Panc1 (cell line): ENCODE measurements at regions not wholly inside any gene's neighbourhood (a gene's known extent, or its start where the extent isn't known, plus 50 kb on each side); places are given as distances from the start of the nearest gene placed in this dataset.

Experiments
- ATAC-seq: fragments of 200-7000 bp; cut with Tn5 transposase; 2 replicates; pipeline ENCODE4 v1.9.1; 2020; ENCODE audit warnings: mild to moderate bottlenecking, moderate library complexity
- BruUV-seq: library from RNA; stranded (reverse); fragments of 400-500 nt; replicated peaks from 2 replicates; lab custom pipeline; 2021; lab: Mats Ljungman, UMichigan
- CTCF ChIA-PET: fragments of 300-600 bp; sonication (Branson Sonifier 250); formaldehyde crosslinking; loops from one replicate; lab custom pipeline; 2022; ENCODE audit warnings: antibody characterized with exemption; lab: Charles Lee
- POLR2A ChIA-PET: fragments of 300-600 bp; sonication (Branson Sonifier 250); formaldehyde crosslinking; loops from one replicate; lab custom pipeline; 2022; ENCODE audit warnings: antibody characterized with exemption; lab: Charles Lee
- DNase-seq: peaks from one replicate; pipeline ENCODE4 v3.0.0-alpha.2; 2010; ENCODE audit warnings: low read depth, low spot score
- H3K27ac ChIP-seq: 2 replicates; pipeline ENCODE4 v1.5.1; 2011; ENCODE audit warnings: mild to moderate bottlenecking, low read length, inconsistent platforms
- H3K27me3 ChIP-seq: fragments of 200-500 bp; sonication (Bioruptor generic); 2 replicates; pipeline ENCODE4 v1.6.0; 2014; ENCODE audit warnings: low read length, inconsistent platforms; ENCODE audit not compliant: control insufficient read depth, insufficient read depth
- H3K36me3 ChIP-seq: fragments of 200-500 bp; sonication (Bioruptor generic); 2 replicates; pipeline ENCODE4 v1.5.1; 2014; ENCODE audit warnings: inconsistent platforms, mild to moderate bottlenecking, low read length, moderate library complexity; ENCODE audit not compliant: control insufficient read depth, insufficient read depth
- H3K4me1 ChIP-seq: 2 replicates; pipeline ENCODE4 v1.5.1; 2011; ENCODE audit warnings: inconsistent platforms, mild to moderate bottlenecking, low read length, moderate library complexity; ENCODE audit not compliant: control insufficient read depth, insufficient read depth
- H3K4me3 ChIP-seq, 2 experiments: 2 replicates each; pipeline ENCODE4 v1.5.1; 2011 to 2012; ENCODE audit warnings: low read depth in 2 of 2, low read length in 2 of 2, mild to moderate bottlenecking in 2 of 2, inconsistent platforms in 1 of 2, moderate library complexity in 1 of 2
- H3K9me3 ChIP-seq: fragments of 200-500 bp; sonication (Bioruptor generic); 2 replicates; pipeline ENCODE4 v1.5.1; 2014; ENCODE audit warnings: low read depth, mild to moderate bottlenecking, inconsistent platforms, low read length, moderate library complexity; ENCODE audit not compliant: control insufficient read depth, insufficient read depth
- POLR2AphosphoS5 ChIP-seq: IDR thresholded peaks from 2 replicates; pipeline ENCODE4 v1.6.1; 2012; ENCODE audit warnings: mild to moderate bottlenecking, low read depth, low read length, moderate library complexity
- SIN3A ChIP-seq: IDR thresholded peaks from 2 replicates; pipeline ENCODE4 v1.6.1; 2012; ENCODE audit warnings: low read depth, mild to moderate bottlenecking, low read length, moderate library complexity, borderline replicate concordance; ENCODE audit not compliant: insufficient read depth
- TCF7L2 ChIP-seq: IDR thresholded peaks from 2 replicates; pipeline ENCODE4 v1.6.1; 2011; ENCODE audit warnings: mild to moderate bottlenecking, low read depth, low read length, inconsistent platforms
- in situ Hi-C: cut with HindIII; loops from 2 replicates; pipeline ENCODE4 v1.10.0; 2016; ENCODE audit warnings: low sequenced_read_pairs, low pct_unique_long_range_greater_than_20kb
- intact Hi-C: fragments of 100-400 bp; cut with micrococcal nuclease; formaldehyde crosslinking; loops from one replicate; pipeline ENCODE4 v1.10.0; 2022; ENCODE audit not compliant: unreplicated experiment
- TF ChIP-seq, protein P1 (sequence below), 2 experiments: IDR thresholded peaks; 2 replicates each; pipeline ENCODE4 v1.6.1; 2011 to 2012; ENCODE audit warnings: low read depth in 2 of 2, control low read depth in 1 of 2, low read length in 1 of 2, mild to moderate bottlenecking in 1 of 2, moderate library complexity in 1 of 2; ENCODE audit not compliant: insufficient read depth in 1 of 2
- TF ChIP-seq, protein P2 (sequence below): fragments of 450-650 bp; IDR thresholded peaks from 2 replicates; pipeline ENCODE4 v1.5.1; 2017; ENCODE audit warnings: mild to moderate bottlenecking

DNA sequence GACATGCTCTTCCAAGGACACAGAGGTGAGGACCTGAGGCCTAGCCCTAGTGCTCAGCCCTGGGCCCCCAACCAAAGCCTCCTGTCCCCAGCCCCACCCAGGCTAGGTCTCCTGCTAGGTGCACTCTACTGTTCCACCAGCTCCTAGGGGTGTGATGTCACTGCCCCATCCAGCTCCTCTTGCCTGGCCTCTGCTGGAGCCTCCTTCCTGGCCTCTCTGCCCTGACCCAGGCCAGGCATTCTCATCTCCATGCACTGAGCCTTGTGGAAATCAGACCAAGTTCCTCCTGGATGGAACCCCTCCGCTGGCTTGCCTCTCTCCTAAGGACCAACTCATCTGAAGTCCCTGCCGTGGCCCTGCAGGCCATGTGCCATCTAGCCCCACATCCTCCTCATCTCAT lies 156.8 kb downstream of the INHBB start:
- Histone ChIP-seq H3K9me3 (no peaks in the 10 kb centered on the region), H3K27ac (no peak overlapping the region), H3K4me3 (no peak overlapping the region), H3K4me1 (no peaks in the 10 kb centered on the region), H3K36me3 (no peaks in the 10 kb centered on the region), H3K27me3 (no peaks in the 10 kb centered on the region)
- intact Hi-C loops (no loop called here), in situ Hi-C loops (no loop called here)
- BruUV-seq = no TSS peak
- ATAC-seq = no peak
- CTCF ChIA-PET = no interaction called here
- no peak for DNase-seq
- POLR2A ChIA-PET = no interaction called here
- TF ChIP-seq POLR2AphosphoS5 = no peak
- TF ChIP-seq, protein P1, sequence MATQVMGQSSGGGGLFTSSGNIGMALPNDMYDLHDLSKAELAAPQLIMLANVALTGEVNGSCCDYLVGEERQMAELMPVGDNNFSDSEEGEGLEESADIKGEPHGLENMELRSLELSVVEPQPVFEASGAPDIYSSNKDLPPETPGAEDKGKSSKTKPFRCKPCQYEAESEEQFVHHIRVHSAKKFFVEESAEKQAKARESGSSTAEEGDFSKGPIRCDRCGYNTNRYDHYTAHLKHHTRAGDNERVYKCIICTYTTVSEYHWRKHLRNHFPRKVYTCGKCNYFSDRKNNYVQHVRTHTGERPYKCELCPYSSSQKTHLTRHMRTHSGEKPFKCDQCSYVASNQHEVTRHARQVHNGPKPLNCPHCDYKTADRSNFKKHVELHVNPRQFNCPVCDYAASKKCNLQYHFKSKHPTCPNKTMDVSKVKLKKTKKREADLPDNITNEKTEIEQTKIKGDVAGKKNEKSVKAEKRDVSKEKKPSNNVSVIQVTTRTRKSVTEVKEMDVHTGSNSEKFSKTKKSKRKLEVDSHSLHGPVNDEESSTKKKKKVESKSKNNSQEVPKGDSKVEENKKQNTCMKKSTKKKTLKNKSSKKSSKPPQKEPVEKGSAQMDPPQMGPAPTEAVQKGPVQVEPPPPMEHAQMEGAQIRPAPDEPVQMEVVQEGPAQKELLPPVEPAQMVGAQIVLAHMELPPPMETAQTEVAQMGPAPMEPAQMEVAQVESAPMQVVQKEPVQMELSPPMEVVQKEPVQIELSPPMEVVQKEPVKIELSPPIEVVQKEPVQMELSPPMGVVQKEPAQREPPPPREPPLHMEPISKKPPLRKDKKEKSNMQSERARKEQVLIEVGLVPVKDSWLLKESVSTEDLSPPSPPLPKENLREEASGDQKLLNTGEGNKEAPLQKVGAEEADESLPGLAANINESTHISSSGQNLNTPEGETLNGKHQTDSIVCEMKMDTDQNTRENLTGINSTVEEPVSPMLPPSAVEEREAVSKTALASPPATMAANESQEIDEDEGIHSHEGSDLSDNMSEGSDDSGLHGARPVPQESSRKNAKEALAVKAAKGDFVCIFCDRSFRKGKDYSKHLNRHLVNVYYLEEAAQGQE (IDR thresholded peaks at IDR 0.05; ENCODE audit: insufficient read depth in 1 of 2, low read depth in 2 of 2, low read length in 1 of 2) = no peak
- TF ChIP-seq TCF7L2 = no peak
- no peak for TF ChIP-seq SIN3A
- TF ChIP-seq, protein P2, sequence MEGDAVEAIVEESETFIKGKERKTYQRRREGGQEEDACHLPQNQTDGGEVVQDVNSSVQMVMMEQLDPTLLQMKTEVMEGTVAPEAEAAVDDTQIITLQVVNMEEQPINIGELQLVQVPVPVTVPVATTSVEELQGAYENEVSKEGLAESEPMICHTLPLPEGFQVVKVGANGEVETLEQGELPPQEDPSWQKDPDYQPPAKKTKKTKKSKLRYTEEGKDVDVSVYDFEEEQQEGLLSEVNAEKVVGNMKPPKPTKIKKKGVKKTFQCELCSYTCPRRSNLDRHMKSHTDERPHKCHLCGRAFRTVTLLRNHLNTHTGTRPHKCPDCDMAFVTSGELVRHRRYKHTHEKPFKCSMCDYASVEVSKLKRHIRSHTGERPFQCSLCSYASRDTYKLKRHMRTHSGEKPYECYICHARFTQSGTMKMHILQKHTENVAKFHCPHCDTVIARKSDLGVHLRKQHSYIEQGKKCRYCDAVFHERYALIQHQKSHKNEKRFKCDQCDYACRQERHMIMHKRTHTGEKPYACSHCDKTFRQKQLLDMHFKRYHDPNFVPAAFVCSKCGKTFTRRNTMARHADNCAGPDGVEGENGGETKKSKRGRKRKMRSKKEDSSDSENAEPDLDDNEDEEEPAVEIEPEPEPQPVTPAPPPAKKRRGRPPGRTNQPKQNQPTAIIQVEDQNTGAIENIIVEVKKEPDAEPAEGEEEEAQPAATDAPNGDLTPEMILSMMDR = no peak

DNA sequence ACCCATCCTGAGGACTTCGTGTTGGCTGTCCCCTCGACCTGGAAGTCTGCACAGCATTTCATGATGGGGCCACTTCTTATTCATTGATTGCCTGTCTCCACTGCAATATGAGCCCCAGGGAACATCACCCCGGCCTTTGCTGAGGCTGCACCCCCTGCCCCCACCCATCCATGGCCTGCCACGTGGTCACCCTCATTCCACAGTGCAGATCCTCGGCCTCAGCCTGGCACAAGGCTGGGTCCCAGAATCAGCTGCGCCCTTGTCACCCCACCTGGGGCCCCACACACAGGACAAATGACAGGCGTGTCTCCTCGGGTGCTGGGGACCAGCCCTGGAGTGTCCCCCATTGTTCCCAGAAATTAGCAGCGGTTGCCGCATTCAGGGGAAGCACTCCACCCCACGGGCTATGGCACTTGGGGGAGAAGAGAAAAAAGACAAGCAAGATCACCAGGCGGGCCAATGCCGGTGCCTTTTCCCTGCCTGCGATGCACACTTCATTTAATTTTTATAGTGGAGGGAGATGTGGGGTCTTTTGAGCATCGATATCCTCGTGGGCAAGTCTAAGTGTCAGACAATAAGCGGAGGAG lies 157.4 kb downstream of the INHBB start:
- no peaks in the 10 kb centered on the region for H3K27me3 ChIP-seq
- DNase-seq = no peak
- no peak for ATAC-seq
- H3K27ac ChIP-seq = no peak overlapping the region
- H3K4me3 ChIP-seq = no peak overlapping the region
- H3K9me3 ChIP-seq = no peaks in the 10 kb centered on the region
- H3K36me3 ChIP-seq = no peaks in the 10 kb centered on the region
- intact Hi-C loops = no loop called here
- BruUV-seq = no TSS peak
- CTCF ChIA-PET = no interaction called here
- POLR2A ChIA-PET = no interaction called here
- in situ Hi-C loops = no loop called here
- TF ChIP-seq, protein P2 = no peak
- TF ChIP-seq, protein P1 (IDR thresholded peaks at IDR 0.05; ENCODE audit: insufficient read depth in 1 of 2, low read depth in 2 of 2, low read length in 1 of 2) = no peak
- TF ChIP-seq POLR2AphosphoS5 = no peak
- no peak for TF ChIP-seq TCF7L2
- no peak for TF ChIP-seq SIN3A
- H3K4me1 ChIP-seq = no peaks in the 10 kb centered on the region
